Trophoblast cell (in vitro differentiated cells and primary cell): ENCODE measurements at regions not wholly inside any gene's neighbourhood (a gene's known extent, or its start where the extent isn't known, plus 50 kb on each side); places are given as distances from the start of the nearest gene placed in this dataset.

ENCODE experiments used
- DNase-seq, 2 donors: peaks; one replicate each; pipeline ENCODE4 v3.0.0-alpha.2; 2016
- H2AFZ ChIP-seq: 2 replicates; pipeline ENCODE4 v1.6.1; 2013; ENCODE audit warnings: low read length, moderate library complexity, mild to moderate bottlenecking; ENCODE audit not compliant: insufficient read depth, poor library complexity
- H2AK5ac ChIP-seq: 2 replicates; pipeline ENCODE4 v1.6.1; 2013; ENCODE audit warnings: mild to moderate bottlenecking, low read length
- H2BK120ac ChIP-seq: 2 replicates; pipeline ENCODE4 v1.6.1; 2013; ENCODE audit warnings: low read length, mild to moderate bottlenecking, moderate library complexity; ENCODE audit not compliant: insufficient read depth, poor library complexity
- H2BK12ac ChIP-seq: 2 replicates; pipeline ENCODE4 v1.6.1; 2013; ENCODE audit warnings: mild to moderate bottlenecking, low read length, moderate library complexity
- H2BK5ac ChIP-seq: 2 replicates; pipeline ENCODE4 v1.6.1; 2013; ENCODE audit warnings: low read length, low read depth, moderate library complexity, mild to moderate bottlenecking; ENCODE audit not compliant: poor library complexity
- H3K14ac ChIP-seq: 2 replicates; pipeline ENCODE4 v1.6.1; 2013; ENCODE audit warnings: mild to moderate bottlenecking, low read length
- H3K18ac ChIP-seq: 2 replicates; pipeline ENCODE4 v1.6.1; 2013; ENCODE audit warnings: mild to moderate bottlenecking, low read length
- H3K23ac ChIP-seq: 2 replicates; pipeline ENCODE4 v1.6.1; 2013; ENCODE audit warnings: low read length
- H3K27ac ChIP-seq: 2 replicates; pipeline ENCODE4 v1.5.1; 2013; ENCODE audit warnings: low read depth, mild to moderate bottlenecking, inconsistent platforms, low read length, moderate library complexity
- H3K27me3 ChIP-seq: 2 replicates; pipeline ENCODE4 v1.6.1; 2013; ENCODE audit warnings: inconsistent platforms, mild to moderate bottlenecking, low read length, moderate library complexity; ENCODE audit not compliant: insufficient read depth
- H3K36me3 ChIP-seq, 2 experiments: 1 replicate in 1 of 2; 2 replicates in 1 of 2; pipeline ENCODE4 v1.6.1; 2013; ENCODE audit warnings: low read length in 2 of 2, mild to moderate bottlenecking in 2 of 2, moderate library complexity in 1 of 2; ENCODE audit not compliant: insufficient read depth in 2 of 2, control insufficient read depth in 1 of 2
- H3K4ac ChIP-seq: 2 replicates; pipeline ENCODE4 v1.6.1; 2013; ENCODE audit warnings: low read depth, mild to moderate bottlenecking, low read length, moderate library complexity
- H3K4me1 ChIP-seq, 2 experiments: 1 replicate in 1 of 2; 2 replicates in 1 of 2; pipeline ENCODE4 v1.6.1; 2013; ENCODE audit warnings: low read length in 2 of 2, mild to moderate bottlenecking in 2 of 2, moderate library complexity in 1 of 2; ENCODE audit not compliant: insufficient read depth in 2 of 2, control insufficient read depth in 1 of 2
- H3K4me2 ChIP-seq: 2 replicates; pipeline ENCODE4 v1.6.1; 2013; ENCODE audit warnings: inconsistent platforms, mild to moderate bottlenecking, low read length, moderate library complexity
- H3K4me3 ChIP-seq: 2 replicates; pipeline ENCODE4 v1.5.1; 2013; ENCODE audit warnings: mild to moderate bottlenecking, low read depth, low read length, inconsistent platforms
- H3K79me1 ChIP-seq: one replicate; pipeline ENCODE4 v1.6.1; 2013; ENCODE audit warnings: low read length
- H3K79me2 ChIP-seq: 2 replicates; pipeline ENCODE4 v1.6.1; 2013; ENCODE audit warnings: low read length, mild to moderate bottlenecking; ENCODE audit not compliant: control insufficient read depth, insufficient read depth, poor library complexity
- H3K9ac ChIP-seq: 2 replicates; pipeline ENCODE4 v1.6.1; 2013; ENCODE audit warnings: mild to moderate bottlenecking, low read length
- H3K9me3 ChIP-seq: 2 replicates; pipeline ENCODE4 v1.6.1; 2013; ENCODE audit warnings: low read depth, mild to moderate bottlenecking, control low read depth, inconsistent platforms, low read length; ENCODE audit not compliant: insufficient read depth
- H4K12ac ChIP-seq: 2 replicates; pipeline ENCODE4 v1.6.1; 2013; ENCODE audit warnings: low read depth, mild to moderate bottlenecking, low read length, moderate library complexity
- H4K8ac ChIP-seq: 2 replicates; pipeline ENCODE4 v1.6.1; 2013; ENCODE audit warnings: low read depth, mild to moderate bottlenecking, low read length, moderate library complexity
- H4K91ac ChIP-seq: one replicate; pipeline ENCODE4 v1.6.1; 2013; ENCODE audit warnings: low read depth, mild to moderate bottlenecking, low read length, moderate library complexity
- WGBS: extraction: QIAGEN DNeasy Blood & Tissue Kit; methylation state at CpG from one replicate; pipeline ENCODE4 v1.1.7; 2013; ENCODE audit warnings: missing lambda C conversion rate; ENCODE audit not compliant: insufficient read length, insufficient coverage; ENCODE audit errors: extremely low coverage; 5-methylcytosine and 5-hydroxymethylcytosine counted together

DNA sequence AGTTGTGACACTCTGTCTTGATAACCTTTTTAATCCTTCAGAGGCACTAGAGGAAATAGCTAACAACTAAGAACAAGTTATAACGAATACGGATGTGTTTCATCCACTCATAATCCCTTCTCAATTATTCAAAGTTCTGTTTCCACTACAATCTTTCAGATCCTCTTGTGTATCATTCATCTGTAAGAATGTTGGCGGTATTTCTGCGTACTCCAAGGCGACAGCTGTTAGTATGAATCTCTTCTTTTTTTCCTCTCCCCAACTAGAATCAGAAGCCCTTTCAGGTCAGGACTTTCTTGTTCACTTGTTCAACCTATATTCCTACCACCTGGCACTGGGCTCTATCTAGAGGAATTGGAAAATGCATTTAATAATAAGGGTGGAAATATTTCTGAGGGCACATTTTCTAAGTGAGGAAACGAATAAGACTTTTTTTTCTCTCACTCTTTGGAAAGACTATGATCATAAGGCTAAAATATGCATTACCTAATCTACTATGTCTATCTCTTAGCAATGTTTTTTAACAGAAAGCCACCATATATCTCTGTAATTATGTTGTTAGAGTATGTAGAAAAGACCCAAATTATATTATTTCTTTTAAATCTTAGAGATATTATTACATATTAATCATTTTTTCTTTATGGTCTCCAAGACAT is 492.9 kb downstream of the PCDH20 start:
- Histone ChIP-seq H3K4me3 (no peak overlapping the region), H3K9ac (no peak overlapping the region), H3K14ac (no peak overlapping the region), H3K79me1 (no peaks in the 10 kb centered on the region), H2BK12ac (no peak overlapping the region), H3K4ac (no peak overlapping the region), H3K4me1 (no peaks in the 10 kb centered on the region), H3K9me3 (no peaks in the 10 kb centered on the region), H2AFZ (no peak overlapping the region), H3K4me2 (no peak overlapping the region), H4K8ac (no peak overlapping the region), H3K27me3 (no peaks in the 10 kb centered on the region), H3K27ac (no peak overlapping the region), H4K91ac (no peak overlapping the region), H3K18ac (no peak overlapping the region), H3K23ac (no peak overlapping the region), H2AK5ac (no peak overlapping the region), H3K36me3 (no peaks in the 10 kb centered on the region), H2BK5ac (no peak overlapping the region), H4K12ac (no peak overlapping the region), H2BK120ac (no peak overlapping the region), H3K79me2 (no peaks in the 10 kb centered on the region)
- DNase-seq, result no peak
- no CpG with 5 or more reads among the region's 6 CpGs for WGBS

GRCh38 chr13:60893801-60894200 is 496.8 kb downstream of the TDRD3 start:
- H2BK12ac ChIP-seq, result no peak overlapping the region
- no peak overlapping the region for H3K27ac ChIP-seq
- H3K79me2 ChIP-seq, result no peaks in the 10 kb centered on the region
- no peak overlapping the region for H3K9ac ChIP-seq
- no peaks in the 10 kb centered on the region for H3K79me1 ChIP-seq
- H3K4me2 ChIP-seq, result no peak overlapping the region
- no peak overlapping the region for H4K91ac ChIP-seq
- no peak overlapping the region for H3K4me3 ChIP-seq
- DNase-seq, result no peak
- no peak overlapping the region for H2AK5ac ChIP-seq
- H3K4me1 ChIP-seq, result no peaks in the 10 kb centered on the region
- no CpG with 5 or more reads among the region's 1 CpG for WGBS
- H2AFZ ChIP-seq, result no peak overlapping the region
- H3K14ac ChIP-seq, result no peak overlapping the region
- no peak overlapping the region for H4K8ac ChIP-seq
- no peak overlapping the region for H4K12ac ChIP-seq
- H3K23ac ChIP-seq, result no peak overlapping the region
- no peaks in the 10 kb centered on the region for H3K27me3 ChIP-seq
- no peak overlapping the region for H3K18ac ChIP-seq
- H3K36me3 ChIP-seq, result no peaks in the 10 kb centered on the region
- no peak overlapping the region for H2BK5ac ChIP-seq
- no peak overlapping the region for H2BK120ac ChIP-seq
- no peak overlapping the region for H3K4ac ChIP-seq
- H3K9me3 ChIP-seq, result no peaks in the 10 kb centered on the region

DNA sequence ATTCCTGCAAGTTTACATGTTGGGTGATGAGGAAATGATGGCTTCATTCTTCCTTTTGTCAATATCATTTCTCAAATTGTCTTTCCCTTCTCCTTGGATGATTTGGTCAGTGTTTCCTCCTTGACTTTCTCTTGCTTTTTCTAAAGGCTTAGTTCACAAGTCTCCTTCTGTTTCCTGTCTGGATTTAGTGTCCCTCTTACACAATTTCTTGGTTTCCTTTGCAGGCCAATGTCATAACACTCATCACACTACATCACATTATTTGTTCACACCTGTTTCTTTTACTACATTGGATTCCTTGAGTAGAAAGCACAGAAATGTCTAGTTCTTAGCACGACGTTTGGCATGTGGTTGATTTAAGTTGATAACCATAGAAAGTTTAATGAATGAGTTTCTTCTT is 490.7 kb downstream of the TDRD3 start:
- Histone ChIP-seq H2BK12ac (no peak overlapping the region), H3K27ac (no peak overlapping the region)
- DNase-seq, result no peak

DNA sequence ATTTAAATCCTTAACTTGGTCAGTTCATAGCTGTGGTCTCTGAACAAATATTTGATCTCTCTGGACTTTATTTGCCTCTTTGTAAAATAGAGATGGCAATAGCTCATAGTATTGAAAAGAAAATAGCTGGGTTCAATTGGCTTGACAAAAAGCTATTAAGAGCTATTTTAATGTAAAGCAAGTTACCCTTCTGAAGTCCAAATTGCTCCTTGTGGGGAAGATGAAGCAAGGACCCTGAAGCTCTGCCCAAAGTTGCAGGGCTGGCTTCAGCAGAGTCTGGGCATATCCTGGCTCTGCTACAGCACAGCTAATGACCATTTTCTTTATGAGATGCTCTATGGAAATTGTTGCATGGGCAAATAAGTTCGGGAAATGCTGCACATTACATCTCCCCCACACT is 484.5 kb downstream of the TDRD3 start:
- no peak overlapping the region for H4K91ac ChIP-seq
- H2BK120ac ChIP-seq, result no peak overlapping the region
- H3K27ac ChIP-seq, result no peak overlapping the region
- H3K79me1 ChIP-seq, result no peaks in the 10 kb centered on the region
- H3K9ac ChIP-seq, result no peak overlapping the region
- no peak overlapping the region for H2AK5ac ChIP-seq
- H3K14ac ChIP-seq, result no peak overlapping the region
- H3K4me2 ChIP-seq, result no peak overlapping the region
- H2BK12ac ChIP-seq, result no peak overlapping the region
- no peaks in the 10 kb centered on the region for H3K27me3 ChIP-seq
- WGBS, result no CpG with 5 or more reads among the region's 1 CpG
- no peak overlapping the region for H3K18ac ChIP-seq
- H4K12ac ChIP-seq, result no peak overlapping the region
- no peaks in the 10 kb centered on the region for H3K9me3 ChIP-seq
- H2AFZ ChIP-seq, result no peak overlapping the region
- no peaks in the 10 kb centered on the region for H3K4me1 ChIP-seq
- no peak overlapping the region for H3K23ac ChIP-seq
- H4K8ac ChIP-seq, result no peak overlapping the region
- H3K4ac ChIP-seq, result no peak overlapping the region
- no peak for DNase-seq
- H3K79me2 ChIP-seq, result no peaks in the 10 kb centered on the region
- H3K4me3 ChIP-seq, result no peak overlapping the region
- no peak overlapping the region for H2BK5ac ChIP-seq
- no peaks in the 10 kb centered on the region for H3K36me3 ChIP-seq

More for the DNA sequence above, 490.7 kb downstream of the TDRD3 start:
- H3K23ac ChIP-seq, result no peak overlapping the region
- no peaks in the 10 kb centered on the region for H3K36me3 ChIP-seq
- no peak overlapping the region for H2BK5ac ChIP-seq
- H3K18ac ChIP-seq, result no peak overlapping the region
- no peaks in the 10 kb centered on the region for H3K79me1 ChIP-seq
- H3K27me3 ChIP-seq, result no peaks in the 10 kb centered on the region
- H3K4ac ChIP-seq, result no peak overlapping the region
- H3K79me2 ChIP-seq, result no peaks in the 10 kb centered on the region
- H3K9ac ChIP-seq, result no peak overlapping the region
- H2BK120ac ChIP-seq, result no peak overlapping the region
- no peak overlapping the region for H2AFZ ChIP-seq
- H3K9me3 ChIP-seq, result no peaks in the 10 kb centered on the region
- H3K14ac ChIP-seq, result no peak overlapping the region
- no peaks in the 10 kb centered on the region for H3K4me1 ChIP-seq
- H3K4me2 ChIP-seq, result no peak overlapping the region
- no peak overlapping the region for H2AK5ac ChIP-seq
- no peak overlapping the region for H3K4me3 ChIP-seq
- no peak overlapping the region for H4K12ac ChIP-seq
- no peak overlapping the region for H4K91ac ChIP-seq
- H4K8ac ChIP-seq, result no peak overlapping the region
- WGBS, result no CpG with 5 or more reads among the region's 2 CpGs
